GM18505 (cell line): ENCODE measurements at regions not wholly inside any gene's neighbourhood (a gene's known extent, or its start where the extent isn't known, plus 50 kb on each side); places are given as distances from the start of the nearest gene placed in this dataset.

ENCODE experiments used
- ATAC-seq: cut with Tn5 transposase; IDR thresholded peaks from one replicate; pipeline ENCODE4 v1.9.1; 2021; ENCODE audit not compliant: unreplicated experiment
- POLR2A ChIP-seq: IDR thresholded peaks from 4 replicates; pipeline ENCODE4 v1.6.1; 2011; ENCODE audit warnings: borderline replicate concordance; ENCODE audit not compliant: insufficient read depth, insufficient read length; ENCODE audit errors: extremely low read depth

- no peak for ATAC-seq
- no peak for TF ChIP-seq POLR2A
These were observed 134.3 kb downstream of the LINC00237 start for GRCh38 chr20:20971810-20972209.

- no peak for TF ChIP-seq POLR2A
- ATAC-seq = no peak
These were observed 135.3 kb downstream of the LINC00237 start for GRCh38 chr20:20970841-20971240.

GRCh38 chr20:20969701-20970280, 136.4 kb downstream of the LINC00237 start:
- no peak for TF ChIP-seq POLR2A
- ATAC-seq = no peak

- TF ChIP-seq POLR2A = no peak
- no peak for ATAC-seq
These were observed 138.5 kb downstream of the LINC00237 start for GRCh38 chr20:20967564-20968184.

- TF ChIP-seq POLR2A = no peak
- ATAC-seq = no peak
These were observed 140.0 kb downstream of the LINC00237 start for GRCh38 chr20:20966171-20966570.

- no peak for TF ChIP-seq POLR2A
- no peak for ATAC-seq
These were observed 147.0 kb downstream of the LINC00237 start for GRCh38 chr20:20959031-20959755.

GRCh38 chr20:20956513-20956931, 149.6 kb downstream of the LINC00237 start:
- ATAC-seq = no peak
- TF ChIP-seq POLR2A = no peak

GRCh38 chr20:20955892-20956291, 150.3 kb downstream of the LINC00237 start:
- TF ChIP-seq POLR2A = no peak
- no peak for ATAC-seq

GRCh38 chr20:20953738-20954618, 152.2 kb downstream of the LINC00237 start:
- no peak for ATAC-seq

GRCh38 chr20:20950620-20951019, 155.5 kb downstream of the LINC00237 start:
- no peak for TF ChIP-seq POLR2A
- no peak for ATAC-seq

More at GRCh38 chr20:20953738-20954618, 152.2 kb downstream of the LINC00237 start:
- no peak for TF ChIP-seq POLR2A

- no peak for TF ChIP-seq POLR2A
- ATAC-seq = no peak
These were observed 159.9 kb downstream of the LINC00237 start for GRCh38 chr20:20946122-20946759.

GRCh38 chr20:20941468-20941889, 164.7 kb downstream of the LINC00237 start:
- no peak for TF ChIP-seq POLR2A
- no peak for ATAC-seq
